SH-SY5Y (cell line): ENCODE measurements at regions not wholly inside any gene's neighbourhood (a gene's known extent, or its start where the extent isn't known, plus 50 kb on each side); places are given as distances from the start of the nearest gene placed in this dataset.

Source experiments
- GATA2 ChIP-seq: IDR thresholded peaks from 2 replicates; pipeline ENCODE4 v1.6.1; 2011; ENCODE audit warnings: mild to moderate bottlenecking, low read depth, low read length
- GATA3 ChIP-seq: IDR thresholded peaks from 2 replicates; pipeline ENCODE4 v1.6.1; 2011; ENCODE audit warnings: low read depth, mild to moderate bottlenecking, low read length, moderate library complexity

DNA sequence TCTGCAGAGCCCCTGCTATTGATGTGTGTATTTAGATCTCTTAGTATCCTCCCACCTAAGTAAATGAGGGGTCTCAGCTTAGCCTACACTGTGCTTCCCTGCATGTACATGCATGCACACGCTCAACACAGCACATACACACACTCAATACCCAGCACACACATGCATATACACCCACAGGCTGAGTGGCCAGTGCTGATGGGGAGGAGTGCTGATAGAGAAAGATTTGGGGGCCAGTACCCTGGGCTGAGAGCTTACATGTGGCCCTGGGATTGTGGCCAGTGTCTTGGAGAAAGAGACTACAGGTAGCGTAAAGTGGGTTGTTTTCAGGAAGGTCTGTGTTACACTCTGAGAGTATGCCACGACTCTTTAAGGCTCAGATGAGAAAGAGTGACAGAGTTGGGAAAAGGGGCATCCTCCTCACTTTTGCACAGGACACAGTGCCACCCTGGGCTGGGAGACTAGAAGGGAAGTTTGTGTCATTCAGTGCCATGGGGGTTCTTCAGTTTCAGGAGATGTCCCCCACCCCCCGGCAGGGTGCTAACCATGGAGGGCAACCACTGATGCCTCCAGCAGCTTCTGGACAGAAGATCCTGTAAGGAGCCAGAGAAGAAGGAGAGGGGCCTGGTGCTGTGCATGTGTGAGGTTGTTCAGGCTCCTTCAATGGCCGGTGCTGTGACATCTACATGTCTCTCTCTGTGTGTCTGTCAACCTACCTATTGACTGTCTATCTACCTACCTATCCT lies 166.8 kb downstream of the RHOU start:
- TF ChIP-seq GATA2 (no peak), GATA3 (no peak)
